ENCODE measurements at regions not wholly inside any gene's neighbourhood (a gene's known extent, or its start where the extent isn't known, plus 50 kb on each side); places are given as distances from the start of the nearest gene placed in this dataset.
"Not testable (repeated sequence)": the region's sequence is repeated elsewhere in the genome, so short reads cannot be mapped to it uniquely, and the experiment has no call there.

DNA sequence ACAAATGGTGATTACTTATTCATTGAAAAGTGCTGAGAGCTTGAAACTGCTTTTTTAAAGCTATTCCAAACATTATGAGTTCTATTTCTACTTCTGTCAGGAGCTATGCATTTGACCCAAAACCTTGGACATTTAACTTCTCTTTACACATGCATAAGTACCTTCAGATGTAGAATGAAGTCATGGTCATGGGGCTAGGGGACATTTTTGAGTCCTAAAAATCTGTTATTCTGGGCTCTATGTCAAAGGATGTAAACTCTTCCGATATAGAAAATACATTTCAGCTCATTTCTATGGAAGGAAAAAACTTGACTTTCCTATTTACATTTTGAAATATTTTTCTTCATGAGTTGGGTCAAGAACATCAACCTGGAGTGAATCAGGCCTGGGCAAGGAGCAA lies 179.5 kb upstream of the CXCL12 start:
- in situ Hi-C loops (cut with HindIII; ENCODE audit: low sequenced_read_pairs) = no loop called here

DNA sequence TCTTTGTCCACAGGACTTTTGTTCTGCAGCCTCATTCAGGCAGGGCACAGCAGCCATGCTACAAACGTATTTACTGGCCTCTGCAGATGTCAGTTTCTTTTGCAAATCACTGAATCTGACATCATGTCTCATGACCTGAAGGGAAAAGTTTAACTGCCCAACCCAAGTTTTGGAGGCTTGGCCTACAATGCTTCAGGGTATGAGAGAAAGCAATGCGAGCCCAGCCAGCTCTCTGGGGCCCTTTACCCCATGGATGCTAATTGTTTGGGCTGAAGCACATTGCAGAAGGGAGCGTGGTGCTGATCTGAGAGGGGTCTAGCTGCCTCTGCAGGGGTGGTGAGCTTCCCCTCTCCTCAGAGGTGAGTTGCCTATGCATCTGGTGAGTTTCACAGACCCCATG lies 179.9 kb upstream of the CXCL12 start:
- in situ Hi-C loops (cut with HindIII; ENCODE audit: low sequenced_read_pairs) = no loop called here

DNA sequence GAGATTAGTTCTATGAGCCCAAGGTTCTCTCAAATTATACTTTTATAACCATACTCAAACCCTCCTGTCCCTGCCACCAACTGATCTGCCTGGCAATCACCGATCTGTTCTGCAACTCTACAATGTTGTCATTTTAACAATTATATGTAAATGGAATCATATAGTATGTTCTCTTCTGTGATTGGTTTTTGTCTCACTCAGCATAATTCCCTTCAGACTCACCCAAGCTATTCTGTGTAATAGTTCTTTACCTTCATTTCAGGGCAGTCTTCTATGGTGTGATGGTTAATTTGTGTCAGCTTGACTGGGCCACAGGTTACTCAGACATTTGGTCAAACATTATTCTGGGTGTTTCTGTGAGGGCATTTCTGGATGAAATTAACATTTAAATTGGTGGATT lies 181.9 kb upstream of the CXCL12 start:
- in situ Hi-C loops (cut with HindIII; ENCODE audit: low sequenced_read_pairs) = no loop called here

DNA sequence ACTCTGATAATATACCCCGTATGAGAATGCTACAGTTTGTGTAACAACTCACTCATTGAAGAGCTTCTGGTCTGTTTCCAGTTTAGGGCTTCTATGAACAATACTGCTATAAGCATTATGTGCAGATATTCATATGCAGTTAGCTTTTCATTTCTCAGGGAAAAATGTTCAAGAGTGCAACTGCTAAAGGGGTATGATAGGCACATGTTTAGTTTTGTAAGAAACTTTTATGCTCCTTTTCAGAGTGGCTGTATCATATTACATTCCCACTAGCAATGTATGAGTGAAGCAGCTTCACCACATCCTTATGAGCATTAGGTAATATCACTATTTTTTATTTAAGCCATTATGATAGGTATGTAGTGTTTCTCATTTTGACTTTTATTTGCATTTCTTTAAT lies 182.6 kb upstream of the CXCL12 start:
- in situ Hi-C loops (cut with HindIII; ENCODE audit: low sequenced_read_pairs) = no loop called here

DNA sequence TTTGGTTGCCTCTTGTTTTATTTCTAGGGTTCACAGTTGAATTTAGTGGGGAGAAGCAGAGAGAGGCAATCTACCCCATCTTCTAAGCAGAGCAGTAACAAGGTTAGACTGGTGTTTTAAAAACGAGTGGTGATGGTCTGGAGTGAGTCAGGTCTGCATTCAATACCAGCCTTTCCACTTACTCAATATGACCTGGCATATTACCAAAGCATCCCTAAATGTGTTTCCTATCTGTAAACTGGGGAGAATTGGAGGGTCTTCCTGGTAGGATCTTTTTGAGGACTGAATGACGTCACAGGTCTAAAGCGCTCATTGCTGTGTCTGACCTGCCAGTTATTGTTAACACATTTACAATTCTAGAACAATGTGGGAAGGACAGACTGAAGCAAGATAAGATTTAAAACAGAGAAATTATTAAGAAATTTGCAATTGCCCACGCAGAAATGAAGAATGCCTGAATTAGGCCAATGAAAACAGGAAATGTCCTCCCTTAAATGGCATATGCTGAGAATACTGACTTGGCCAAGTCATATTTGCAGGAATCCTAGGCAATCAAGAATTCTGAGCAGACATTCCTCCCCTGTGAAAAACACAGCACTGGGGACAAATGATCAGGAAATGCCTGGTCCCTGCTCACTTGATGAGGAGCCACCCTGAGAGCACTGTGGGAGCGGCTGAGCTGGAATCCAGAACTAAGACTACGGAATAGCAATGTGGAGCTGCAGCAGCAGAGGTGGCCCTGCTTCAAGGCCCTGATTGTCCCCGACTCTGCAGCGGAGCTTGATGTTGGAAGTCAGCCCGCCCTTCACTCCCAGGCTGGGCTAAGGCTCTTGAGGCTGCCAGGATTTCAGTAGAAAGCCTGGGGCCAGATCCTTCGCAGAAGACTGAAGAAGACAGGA lies 184.5 kb upstream of the CXCL12 start:
- in situ Hi-C loops (cut with HindIII; ENCODE audit: low sequenced_read_pairs) = no loop called here

DNA sequence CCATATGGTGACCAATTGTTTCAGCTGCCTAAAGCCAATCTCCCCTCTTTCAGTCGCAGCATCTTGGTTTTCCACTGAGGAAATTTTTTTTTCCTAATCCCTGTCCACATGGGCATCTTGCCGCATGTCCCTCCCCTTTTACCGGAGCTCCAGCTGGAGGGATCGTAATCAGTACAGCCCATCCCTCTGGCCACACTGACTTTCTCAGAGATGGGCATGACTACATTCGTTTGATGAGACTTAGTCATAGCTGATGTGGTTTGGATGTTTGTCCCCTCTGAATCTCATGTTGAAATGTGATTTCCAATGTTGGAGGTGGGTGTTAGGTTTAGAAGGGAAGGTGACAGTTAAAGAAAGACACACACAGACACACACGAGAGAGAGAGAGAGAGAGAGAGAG lies 186.8 kb upstream of the CXCL12 start:
- in situ Hi-C loops (cut with HindIII; ENCODE audit: low sequenced_read_pairs) = no loop called here

DNA sequence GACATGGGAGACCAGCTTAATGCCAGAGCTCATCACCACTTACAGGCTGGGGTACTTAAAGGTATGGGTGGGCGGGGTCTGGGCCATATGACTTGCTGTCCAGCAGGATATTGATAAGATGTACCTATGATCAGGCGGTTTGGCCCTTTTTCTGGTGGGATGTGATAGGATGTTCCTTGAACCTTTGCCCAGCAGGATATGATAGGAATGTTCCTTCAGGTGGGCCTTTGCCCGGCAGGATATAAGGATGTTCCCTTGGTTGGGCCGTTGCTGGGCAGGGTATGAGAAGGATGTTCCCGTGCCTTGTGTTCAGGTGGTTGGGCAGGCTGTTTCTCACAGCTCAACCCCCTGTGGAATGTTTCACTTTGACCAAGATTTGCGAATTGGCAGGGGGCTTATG lies 187.2 kb upstream of the CXCL12 start:
- in situ Hi-C loops (cut with HindIII; ENCODE audit: low sequenced_read_pairs) = no loop called here

DNA sequence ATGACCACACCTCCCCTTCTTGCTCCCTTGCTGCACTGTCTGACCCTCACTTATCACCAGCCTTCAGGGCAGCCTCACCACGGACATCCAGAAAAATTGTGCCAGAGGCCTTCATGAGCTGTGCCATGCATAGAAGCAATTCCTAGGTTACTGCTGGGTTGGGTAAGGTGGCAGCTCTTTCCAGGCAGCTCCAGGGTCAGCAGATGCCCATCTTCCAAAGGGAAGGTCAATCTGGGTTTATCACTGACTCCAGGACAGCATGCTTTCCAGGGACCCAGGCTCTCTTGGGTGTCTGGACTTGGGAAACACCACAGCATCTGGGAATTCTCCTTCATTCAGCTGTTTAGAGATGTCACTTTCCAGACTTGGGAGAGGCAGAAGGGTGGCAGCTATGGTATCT lies 188.9 kb upstream of the CXCL12 start:
- in situ Hi-C loops (cut with HindIII; ENCODE audit: low sequenced_read_pairs) = no loop called here

DNA sequence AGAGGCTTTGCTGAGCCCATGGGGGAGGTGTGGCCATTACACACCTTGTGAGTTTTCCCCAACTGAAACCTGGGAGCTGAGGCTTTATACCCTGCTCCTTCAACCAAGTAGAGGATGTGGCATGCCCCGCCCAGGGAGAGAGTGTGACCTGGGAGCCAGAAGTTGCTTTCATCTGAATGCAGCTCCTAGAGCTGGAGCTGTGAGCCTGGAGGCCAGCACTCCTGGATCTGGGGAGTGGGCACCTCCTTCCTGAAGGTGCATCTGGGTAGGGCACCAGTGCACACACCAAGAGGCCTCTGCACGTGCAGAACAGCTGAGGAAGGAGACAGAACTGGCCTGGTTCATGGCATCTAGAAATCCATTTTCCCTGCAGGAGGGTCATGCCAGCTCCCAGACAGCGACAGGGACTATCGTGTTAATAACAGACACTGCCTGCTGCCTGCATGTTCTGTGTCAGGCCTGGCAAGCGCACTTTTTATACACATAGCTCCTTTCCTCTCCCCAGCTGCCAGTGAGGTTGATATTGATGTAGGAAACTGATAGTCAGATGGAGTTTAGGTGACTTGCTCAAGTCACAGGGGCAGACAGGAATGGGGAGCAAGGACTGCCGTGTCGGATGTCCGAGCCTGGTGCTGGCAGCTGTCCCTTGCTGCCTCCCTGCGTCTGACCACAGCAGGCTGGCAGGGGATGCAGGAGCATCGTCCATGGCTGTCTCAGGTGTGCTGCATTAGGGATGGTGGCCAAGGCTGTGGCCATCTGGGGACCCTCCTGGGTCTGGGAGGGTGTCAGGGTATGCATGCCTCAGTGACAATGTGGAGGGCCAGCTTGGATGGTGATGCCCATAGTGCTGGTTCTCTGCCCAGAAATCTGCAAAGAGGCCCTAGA lies 189.9 kb upstream of the CXCL12 start:
- in situ Hi-C loops (cut with HindIII; ENCODE audit: low sequenced_read_pairs) = no loop called here

DNA sequence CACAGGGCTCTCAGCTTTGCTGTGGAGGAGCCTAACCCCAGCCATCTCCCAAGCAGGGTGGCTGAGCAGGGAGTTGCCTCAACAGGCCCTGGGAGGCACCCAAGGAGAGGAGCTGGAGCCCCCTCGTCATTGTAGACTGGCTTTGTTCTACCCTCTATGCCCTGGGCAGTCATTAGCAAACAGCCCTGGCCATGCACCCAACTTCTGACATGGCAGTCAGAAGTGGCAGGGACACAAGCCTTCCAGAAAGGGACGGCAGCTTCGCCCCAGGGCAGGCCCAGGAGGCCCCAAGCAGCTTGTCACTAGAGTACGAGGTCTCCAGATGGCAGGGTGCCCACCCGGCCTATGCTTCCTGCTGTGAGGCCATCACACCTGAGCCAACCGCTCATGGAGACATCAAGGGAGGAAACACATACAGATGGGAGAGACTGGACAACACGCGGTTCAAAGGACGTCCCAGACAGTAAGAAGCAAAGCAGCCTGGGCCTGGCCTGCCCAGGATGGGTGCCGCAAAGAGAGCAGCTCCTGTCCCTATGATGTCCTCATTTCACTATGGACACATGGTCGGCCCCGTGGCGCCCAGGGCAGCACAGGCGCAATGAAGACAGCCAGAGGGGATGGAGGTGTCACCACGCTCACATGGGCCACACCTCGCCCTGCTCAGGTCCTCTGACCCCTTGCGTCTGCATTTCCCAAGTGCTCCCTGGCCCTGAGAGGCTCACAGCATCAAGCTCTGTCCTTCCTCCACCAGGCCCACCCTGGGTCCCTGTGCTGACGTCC lies 190.9 kb upstream of the CXCL12 start:
- in situ Hi-C loops (cut with HindIII; ENCODE audit: low sequenced_read_pairs) = no loop called here

DNA sequence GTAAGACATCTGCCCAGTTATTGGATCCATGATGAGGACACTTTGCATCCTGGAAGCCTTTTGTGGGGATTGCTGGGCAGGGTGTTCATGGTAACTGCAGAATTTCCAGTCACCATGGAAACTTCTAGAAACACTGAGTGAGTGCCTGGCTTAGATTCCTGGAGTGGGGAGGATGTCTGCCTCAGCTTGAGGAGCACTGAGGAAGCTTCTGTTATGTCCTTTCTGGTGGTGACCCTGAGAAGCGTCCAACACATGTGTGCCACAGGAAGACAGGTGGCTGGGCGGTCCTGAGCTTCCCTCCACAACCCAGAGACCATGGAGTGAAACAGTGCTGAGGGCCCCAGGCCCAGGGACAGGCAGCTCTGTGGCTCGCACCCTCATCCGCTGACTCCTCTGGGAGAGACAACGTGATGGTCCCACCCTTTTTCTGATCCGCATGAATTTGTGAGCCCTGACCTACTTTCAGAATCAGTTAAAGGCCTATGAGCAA lies 191.8 kb upstream of the CXCL12 start:
- in situ Hi-C loops (cut with HindIII; ENCODE audit: low sequenced_read_pairs) = no loop called here

DNA sequence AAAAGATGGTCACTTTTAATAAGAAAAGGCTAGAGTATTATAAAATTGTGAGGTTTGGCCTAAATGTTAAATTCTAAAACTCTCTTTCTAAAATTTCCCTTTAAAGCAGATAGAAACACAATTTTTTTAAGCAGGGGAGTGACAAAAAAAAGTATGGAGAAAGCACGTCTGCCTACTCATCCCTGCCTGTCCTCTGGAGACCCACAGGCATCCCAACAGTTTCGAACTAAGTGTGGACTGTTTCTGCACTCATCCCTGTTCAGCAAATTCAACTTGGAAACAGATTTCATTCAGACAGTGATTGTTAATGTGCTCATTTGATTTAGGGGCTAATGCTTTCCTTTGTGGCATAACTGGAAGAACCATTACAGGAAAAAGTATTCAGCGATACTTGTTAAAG lies 192.6 kb upstream of the CXCL12 start:
- in situ Hi-C loops (cut with HindIII; ENCODE audit: low sequenced_read_pairs) = no loop called here

DNA sequence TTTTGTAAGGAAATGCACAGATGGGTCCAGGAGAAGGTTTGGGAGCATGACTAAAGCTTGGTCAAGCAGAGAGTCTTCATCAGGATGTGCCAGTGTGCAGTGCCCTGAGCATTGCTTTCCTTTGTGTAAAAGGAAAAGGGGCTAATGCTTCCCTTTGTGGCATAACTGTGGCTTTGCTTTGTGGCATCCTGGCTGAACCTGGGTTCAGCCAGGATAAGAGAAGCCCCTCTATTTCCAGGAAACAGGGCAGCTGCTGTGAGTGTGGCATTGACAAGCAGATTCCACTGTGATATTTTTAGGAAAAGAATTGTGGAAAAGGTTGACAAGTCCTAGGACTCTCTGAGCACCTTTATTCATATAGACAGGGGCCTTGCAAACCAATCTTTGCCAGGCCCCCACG lies 193.4 kb upstream of the CXCL12 start:
- in situ Hi-C loops (cut with HindIII; ENCODE audit: low sequenced_read_pairs) = no loop called here

DNA sequence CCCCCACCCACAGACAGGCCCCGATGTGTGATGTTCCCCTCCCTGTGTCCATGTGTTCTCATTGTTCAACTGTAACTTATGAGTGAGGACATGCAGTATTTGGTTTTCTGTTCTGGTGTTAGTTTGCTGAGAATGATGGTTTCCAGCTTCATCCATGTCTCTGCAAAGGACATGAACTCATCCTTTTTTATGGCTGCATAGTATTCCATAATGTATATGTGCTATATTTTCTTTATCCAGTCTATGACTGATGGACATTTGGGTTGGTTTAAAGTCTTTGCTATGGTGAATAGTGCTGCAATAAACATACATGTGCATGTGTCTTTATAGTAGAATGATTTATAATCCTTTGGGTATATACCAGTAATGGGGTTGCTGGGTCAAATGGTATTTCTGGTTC lies 194.1 kb upstream of the CXCL12 start:
- in situ Hi-C loops (cut with HindIII; ENCODE audit: low sequenced_read_pairs) = not testable (repeated sequence)

DNA sequence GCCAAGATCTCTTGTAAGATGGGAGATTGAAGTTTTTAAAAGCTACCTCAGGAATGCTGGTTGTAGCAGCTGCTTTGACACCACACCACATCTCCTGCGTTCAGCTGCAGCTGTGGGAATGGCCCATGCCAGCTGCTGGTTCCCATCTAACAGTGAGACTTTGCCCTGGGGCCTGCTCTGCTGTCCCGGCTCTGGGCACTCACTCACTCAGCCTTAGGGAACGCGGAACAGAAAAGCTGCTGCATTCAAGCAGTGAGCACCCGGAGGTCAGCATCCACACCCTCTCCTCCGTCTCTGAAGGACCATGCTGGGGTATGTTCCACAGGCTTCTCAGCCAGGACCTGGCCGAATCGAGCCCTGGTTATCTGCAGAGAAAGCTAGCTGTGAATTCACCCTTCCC lies 197.1 kb upstream of the CXCL12 start:
- in situ Hi-C loops (cut with HindIII; ENCODE audit: low sequenced_read_pairs) = no loop called here

DNA sequence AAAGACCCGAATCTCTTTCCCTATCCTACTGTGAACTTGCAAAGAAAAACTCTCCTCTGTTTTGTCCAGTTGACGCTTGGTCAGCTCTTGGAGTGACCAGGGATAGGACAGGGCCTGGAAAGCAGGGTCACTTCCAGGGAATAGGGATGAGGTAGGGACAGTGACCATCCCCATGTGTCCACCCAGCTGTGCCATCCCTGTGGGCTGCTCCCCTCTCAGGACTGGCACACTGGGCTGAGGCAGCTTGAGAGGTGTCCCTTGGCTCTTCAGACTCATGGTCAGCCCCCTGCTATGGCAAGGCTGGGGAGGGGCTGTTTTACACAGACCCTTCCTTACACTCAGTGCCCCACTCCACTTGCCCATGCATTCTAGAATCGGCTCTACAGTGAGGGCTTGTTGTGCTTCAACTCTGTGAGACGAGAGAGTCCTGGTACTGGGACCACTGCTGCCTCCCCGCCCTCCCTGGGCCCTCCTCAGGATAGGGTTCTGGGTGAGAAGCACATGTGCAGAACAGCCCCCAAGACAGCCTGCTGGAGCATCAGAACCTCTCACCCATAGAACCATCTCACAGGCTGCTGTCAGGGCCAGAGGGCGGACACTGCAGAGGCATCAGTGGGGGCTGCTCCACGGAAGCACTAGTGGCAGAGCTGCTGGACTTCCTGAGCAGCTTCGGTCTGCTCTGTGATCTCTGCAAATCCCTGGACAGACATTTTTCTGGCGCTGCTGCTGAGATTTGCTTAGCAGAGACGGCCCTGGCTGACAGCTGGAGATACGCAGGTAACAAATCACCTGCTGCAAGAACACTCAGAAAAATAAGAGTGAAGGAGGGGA lies 202.8 kb upstream of the CXCL12 start:
- in situ Hi-C loops (cut with HindIII; ENCODE audit: low sequenced_read_pairs) = no loop called here

DNA sequence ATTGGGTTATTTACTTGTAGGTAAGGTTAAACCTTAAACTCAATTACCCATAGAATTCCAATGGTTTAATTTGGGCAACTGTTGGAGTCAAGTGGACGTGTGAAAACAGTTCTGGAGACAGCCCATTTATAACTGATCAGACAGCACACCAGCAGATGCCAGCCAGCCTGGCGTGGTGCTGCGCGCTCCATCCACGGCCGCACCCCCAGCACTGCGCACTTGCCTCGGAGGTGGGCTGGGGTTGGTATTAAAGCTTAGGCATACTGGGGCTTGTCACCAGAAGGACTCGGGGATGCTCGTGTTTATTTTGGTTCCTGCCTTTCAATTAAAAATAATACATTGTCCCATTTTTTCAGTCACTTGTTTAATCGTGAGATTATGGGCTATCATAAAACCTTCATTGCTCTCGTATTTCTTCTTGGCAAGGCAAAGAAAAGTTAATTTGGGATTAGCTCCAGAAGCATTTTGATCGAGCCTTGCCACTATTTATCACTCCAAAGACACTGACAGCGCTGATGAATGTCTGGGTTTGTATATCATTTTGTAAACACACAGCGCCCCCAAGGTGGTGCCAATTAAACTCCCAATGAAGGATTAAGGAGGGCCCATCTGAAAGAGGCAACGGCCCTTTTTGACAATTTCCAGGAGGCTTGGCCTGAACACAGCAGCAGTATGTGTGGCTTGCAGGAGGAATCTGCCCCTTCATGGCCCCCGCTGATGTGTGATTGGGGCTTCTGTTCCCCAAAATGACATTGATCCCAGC lies 204.5 kb upstream of the CXCL12 start:
- in situ Hi-C loops (cut with HindIII; ENCODE audit: low sequenced_read_pairs) = no loop called here

DNA sequence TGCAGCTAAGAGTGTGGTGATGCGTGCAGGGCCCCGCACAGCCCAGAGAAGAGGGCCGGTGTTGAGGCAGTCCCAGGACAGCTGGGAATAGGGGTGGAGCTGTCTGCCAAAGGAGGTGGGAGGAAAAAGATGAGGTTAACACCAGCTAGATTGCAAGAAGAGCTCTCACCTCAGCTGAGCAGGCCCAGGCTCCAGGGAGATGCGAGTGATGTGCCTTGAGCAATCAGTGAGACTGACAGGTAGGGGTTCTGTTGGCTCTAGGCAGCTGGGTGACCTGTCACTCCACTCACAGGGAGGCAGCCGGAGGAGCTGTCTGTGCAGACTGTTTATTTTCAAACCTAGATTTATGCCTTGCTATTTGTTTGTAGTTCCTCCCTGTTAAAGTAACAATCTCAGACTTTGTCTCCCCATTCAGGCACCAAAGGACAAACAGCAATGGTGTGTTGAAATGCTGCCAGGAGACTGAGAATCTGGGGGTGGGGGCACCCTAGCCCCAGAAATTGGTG lies 205.1 kb upstream of the CXCL12 start:
- in situ Hi-C loops (cut with HindIII; ENCODE audit: low sequenced_read_pairs) = no loop called here

DNA sequence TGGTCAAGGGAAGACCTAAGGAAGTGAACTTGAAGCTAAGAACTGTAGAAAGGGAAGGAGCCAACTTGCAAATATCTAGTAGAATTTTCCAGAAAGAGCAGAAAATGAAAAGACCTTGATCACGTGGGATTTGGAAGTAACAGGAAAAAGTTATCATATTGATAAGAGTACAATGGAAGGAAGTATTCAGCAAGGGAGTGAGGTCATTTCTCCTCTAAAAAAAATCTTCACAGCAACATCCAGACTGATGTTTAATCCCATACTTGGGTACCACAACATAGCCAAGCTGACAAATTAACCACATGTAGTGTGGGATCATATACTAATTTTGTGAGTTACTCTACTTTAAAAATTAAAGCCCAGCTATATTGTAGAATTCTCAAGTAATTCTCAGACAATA lies 207.0 kb upstream of the CXCL12 start:
- in situ Hi-C loops (cut with HindIII; ENCODE audit: low sequenced_read_pairs) = no loop called here

Data from endothelial cell of hepatic sinusoid (primary cell).